PFSK-1 (cell line): ENCODE measurements at regions not wholly inside any gene's neighbourhood (a gene's known extent, or its start where the extent isn't known, plus 50 kb on each side); places are given as distances from the start of the nearest gene placed in this dataset.

Source experiments
- FOXP2 ChIP-seq: optimal IDR thresholded peaks from 2 replicates; pipeline ENCODE3; 2011; ENCODE audit warnings: borderline replicate concordance, control low read depth, inconsistent platforms; ENCODE audit not compliant: insufficient read depth; ENCODE audit errors: extremely low read length, extremely low read depth
- POLR2AphosphoS5 ChIP-seq: IDR thresholded peaks from 2 replicates; pipeline ENCODE4 v1.6.1; 2012; ENCODE audit warnings: low read depth, mild to moderate bottlenecking, control low read depth, low read length, moderate library complexity
- REST ChIP-seq, 2 experiments: IDR thresholded peaks; 2 replicates each; pipeline versions ENCODE4 v1.6.1 to v1.8.0; 2011 to 2012; ENCODE audit warnings: low read depth in 2 of 2, low read length in 2 of 2, control low read depth in 1 of 2, inconsistent platforms in 1 of 2, mild to moderate bottlenecking in 1 of 2, moderate library complexity in 1 of 2; ENCODE audit not compliant: insufficient read depth in 1 of 2
- SIN3A ChIP-seq: IDR thresholded peaks from 2 replicates; pipeline ENCODE4 v1.6.1; 2012; ENCODE audit warnings: mild to moderate bottlenecking, low read length, moderate library complexity, borderline replicate concordance; ENCODE audit not compliant: insufficient read depth
- TAF1 ChIP-seq: IDR thresholded peaks from 2 replicates; pipeline ENCODE4 v1.6.1; 2012; ENCODE audit warnings: low read length, control low read depth, borderline replicate concordance; ENCODE audit not compliant: insufficient read depth

GRCh38 chr5:165630261-165630778 lies 2124.9 kb downstream of the MAT2B start:
- TF ChIP-seq SIN3A (no peak), POLR2AphosphoS5 (no peak), FOXP2 (no peak), TAF1 (no peak), REST (IDR thresholded peaks at IDR 0.05; ENCODE audit: insufficient read depth in 1 of 2, low read depth in 2 of 2, low read length in 2 of 2) (no peak)

GRCh38 chr5:165631235-165631634 lies 2125.8 kb downstream of the MAT2B start:
- TF ChIP-seq REST (IDR thresholded peaks at IDR 0.05; ENCODE audit: insufficient read depth in 1 of 2, low read depth in 2 of 2, low read length in 2 of 2) (no peak), FOXP2 (no peak), TAF1 (no peak), POLR2AphosphoS5 (no peak), SIN3A (no peak)

- TF ChIP-seq FOXP2: no peak
- TF ChIP-seq TAF1: no peak
- no peak for TF ChIP-seq POLR2AphosphoS5
- TF ChIP-seq REST (IDR thresholded peaks at IDR 0.05; ENCODE audit: insufficient read depth in 1 of 2, low read depth in 2 of 2, low read length in 2 of 2): no peak
- no peak for TF ChIP-seq SIN3A
Observed at GRCh38 chr5:165642366-165642765, 2136.9 kb downstream of the MAT2B start.

GRCh38 chr5:165665735-165666400 lies 2160.4 kb downstream of the MAT2B start:
- no peak for TF ChIP-seq POLR2AphosphoS5
- no peak for TF ChIP-seq FOXP2
- TF ChIP-seq TAF1: no peak
- TF ChIP-seq REST (IDR thresholded peaks at IDR 0.05; ENCODE audit: insufficient read depth in 1 of 2, low read depth in 2 of 2, low read length in 2 of 2): no peak
- TF ChIP-seq SIN3A: no peak
